GM21619 (cell line): ENCODE measurements at regions not wholly inside any gene's neighbourhood (a gene's known extent, or its start where the extent isn't known, plus 50 kb on each side); places are given as distances from the start of the nearest gene placed in this dataset.
A peak's percentile ranks its signal among the peaks of the same experiment; 100 is the strongest.

Source experiments
- ATAC-seq: cut with Tn5 transposase; IDR thresholded peaks from one replicate; pipeline ENCODE4 v1.9.1; 2021; ENCODE audit not compliant: unreplicated experiment

- ATAC-seq, result no peak
These were observed 442.3 kb upstream of the ZMIZ1 start for GRCh38 chr10:78626471-78626870.

DNA sequence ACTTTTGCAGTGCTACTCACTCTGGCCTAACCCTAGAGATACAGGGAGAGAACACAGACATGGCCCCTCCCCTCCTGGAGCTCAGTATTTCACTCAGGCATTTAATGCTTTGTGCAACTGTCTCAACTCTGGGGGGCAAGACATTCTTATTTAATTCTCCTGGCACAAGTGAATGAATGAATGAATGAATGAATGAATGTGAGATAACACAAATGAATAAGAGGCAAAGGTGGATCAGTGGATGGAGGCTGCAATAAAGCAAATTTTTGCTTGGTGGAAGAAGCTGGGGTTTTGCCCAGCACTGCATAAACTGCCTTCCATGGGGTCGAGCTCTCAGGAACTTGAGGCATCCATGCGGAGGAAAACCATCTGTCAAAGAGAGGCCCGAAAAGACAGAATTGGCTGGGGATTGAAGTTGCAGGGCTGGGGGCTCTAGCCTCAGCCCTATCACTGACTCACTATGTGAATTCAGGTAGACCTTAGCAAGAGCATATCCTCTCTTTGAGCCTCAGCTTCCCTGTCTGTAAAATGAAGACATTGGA, 441.4 kb upstream of the ZMIZ1 start:
- ATAC-seq, result no peak

GRCh38 chr10:78628976-78629375, 439.8 kb upstream of the ZMIZ1 start:
- no peak for ATAC-seq

DNA sequence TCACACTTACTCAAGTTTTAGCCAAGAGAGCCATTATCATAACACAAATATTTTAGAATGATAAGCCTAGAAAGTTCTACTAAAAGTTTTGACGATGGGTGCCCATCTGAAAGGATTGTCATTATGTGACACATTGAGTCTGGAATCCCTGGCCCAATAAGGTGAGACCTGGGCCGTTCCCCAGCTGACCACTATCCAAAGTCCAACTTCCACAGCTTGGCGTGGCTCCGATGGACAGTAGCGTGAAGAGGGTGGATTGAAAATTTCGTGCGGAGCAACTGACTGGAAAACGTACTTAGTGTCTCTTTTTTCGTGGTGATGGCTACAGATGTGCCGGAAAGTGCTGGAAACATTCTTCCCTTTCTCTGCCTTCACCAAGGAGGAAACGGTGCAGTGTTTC, 439.0 kb upstream of the ZMIZ1 start:
- ATAC-seq, result no peak

DNA sequence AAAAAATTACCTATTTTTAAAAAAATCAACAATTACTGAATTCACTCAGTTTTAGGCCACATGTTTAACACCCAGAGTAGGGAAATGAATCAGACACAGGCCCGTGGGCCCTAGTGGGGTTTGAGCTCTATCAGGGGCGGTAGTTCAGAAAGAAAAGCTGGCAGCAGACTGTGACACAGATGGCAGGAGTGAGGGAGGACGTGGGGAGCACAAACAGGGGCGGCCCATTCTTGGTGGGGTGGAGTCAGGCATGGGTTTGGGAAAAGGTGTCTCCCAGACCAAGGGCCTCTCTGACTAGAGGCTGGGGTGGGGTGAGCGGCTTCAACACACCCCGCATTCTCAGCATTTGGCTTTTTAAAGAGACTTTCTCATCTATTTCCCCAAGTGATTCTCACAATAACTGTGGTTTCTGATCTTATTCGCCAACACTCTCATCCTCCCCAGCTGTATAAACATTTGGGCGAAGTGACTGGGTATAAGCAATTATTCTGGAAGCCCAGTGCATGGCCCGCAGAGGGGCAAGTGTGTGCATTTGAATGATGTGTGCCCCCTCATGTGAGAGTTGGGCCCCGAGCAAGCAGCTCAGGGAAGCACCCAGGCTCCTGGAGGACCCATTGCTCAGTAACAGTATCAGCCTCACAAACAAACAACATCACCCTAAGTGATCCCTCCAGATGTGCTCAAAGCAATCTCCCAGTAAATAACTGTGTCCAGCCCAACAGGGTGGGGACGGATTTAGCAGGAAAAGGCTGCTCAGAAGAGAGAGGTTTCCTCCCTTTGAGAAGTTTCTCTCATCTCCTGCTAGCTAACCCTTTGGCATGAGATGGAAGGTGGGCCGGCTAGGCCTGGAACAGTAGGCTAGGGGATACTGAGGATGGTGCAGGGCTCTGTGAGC, 437.6 kb upstream of the ZMIZ1 start:
- ATAC-seq, result peak; percentile 60

DNA sequence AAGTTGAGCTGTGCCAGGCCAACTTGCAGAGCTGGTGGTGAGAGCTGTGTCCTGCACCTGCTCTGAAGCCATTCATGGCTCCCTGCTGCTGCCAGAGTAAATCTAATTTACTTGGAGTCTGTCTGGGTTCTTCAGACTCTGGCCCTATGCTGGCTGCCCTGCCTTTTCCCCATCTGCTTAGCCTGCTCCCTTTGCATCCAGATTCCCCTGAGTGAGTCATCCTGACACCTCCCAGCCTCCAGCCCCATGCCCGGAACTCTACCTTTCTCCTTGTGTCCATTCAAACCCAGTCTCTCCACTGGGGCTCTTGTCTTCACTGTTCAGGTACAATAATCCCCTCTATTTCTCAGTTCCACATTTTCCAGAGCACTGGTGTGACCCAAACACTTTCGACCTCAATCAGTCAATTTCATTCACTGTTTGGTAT, 434.4 kb upstream of the ZMIZ1 start:
- peak; percentile 46 for ATAC-seq

DNA sequence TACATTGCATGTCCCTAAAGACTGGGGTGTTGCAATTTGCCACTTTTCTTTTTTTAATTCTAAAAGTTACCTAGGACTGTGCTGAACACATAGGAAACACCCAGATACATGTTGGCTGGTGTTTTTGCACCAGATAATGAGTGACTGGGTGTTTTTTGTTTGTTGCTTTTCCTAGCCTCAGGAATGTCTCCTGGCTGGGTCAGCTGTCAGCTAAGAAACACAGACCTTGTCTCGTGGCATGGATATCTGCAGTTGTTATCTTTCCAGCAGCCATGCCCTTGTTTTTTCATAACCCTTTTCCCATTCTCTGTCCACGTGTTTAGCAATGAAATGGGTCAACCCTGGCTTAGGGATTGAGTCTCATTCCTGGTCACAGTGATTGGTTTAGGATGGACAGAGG, 433.9 kb upstream of the ZMIZ1 start:
- ATAC-seq, result no peak

DNA sequence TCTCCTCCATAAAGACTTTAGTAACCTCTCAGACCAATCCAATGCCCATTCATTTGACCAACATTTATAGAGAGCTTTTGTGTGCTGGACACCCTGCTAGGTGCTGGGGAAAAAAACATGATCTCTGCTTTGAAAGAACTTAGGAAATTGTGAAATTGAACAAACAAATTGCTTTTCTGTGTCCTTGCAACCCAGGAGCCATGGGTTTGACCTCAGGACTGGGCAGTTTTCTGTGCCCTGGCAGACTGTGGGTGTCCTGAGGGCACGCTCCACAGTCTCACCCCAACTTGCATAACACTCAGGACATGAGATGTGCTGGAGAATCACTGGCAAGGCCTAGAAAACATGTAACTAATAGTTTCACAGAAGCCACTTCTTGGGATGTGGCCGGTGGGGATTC, 429.1 kb upstream of the ZMIZ1 start:
- ATAC-seq, result no peak

DNA sequence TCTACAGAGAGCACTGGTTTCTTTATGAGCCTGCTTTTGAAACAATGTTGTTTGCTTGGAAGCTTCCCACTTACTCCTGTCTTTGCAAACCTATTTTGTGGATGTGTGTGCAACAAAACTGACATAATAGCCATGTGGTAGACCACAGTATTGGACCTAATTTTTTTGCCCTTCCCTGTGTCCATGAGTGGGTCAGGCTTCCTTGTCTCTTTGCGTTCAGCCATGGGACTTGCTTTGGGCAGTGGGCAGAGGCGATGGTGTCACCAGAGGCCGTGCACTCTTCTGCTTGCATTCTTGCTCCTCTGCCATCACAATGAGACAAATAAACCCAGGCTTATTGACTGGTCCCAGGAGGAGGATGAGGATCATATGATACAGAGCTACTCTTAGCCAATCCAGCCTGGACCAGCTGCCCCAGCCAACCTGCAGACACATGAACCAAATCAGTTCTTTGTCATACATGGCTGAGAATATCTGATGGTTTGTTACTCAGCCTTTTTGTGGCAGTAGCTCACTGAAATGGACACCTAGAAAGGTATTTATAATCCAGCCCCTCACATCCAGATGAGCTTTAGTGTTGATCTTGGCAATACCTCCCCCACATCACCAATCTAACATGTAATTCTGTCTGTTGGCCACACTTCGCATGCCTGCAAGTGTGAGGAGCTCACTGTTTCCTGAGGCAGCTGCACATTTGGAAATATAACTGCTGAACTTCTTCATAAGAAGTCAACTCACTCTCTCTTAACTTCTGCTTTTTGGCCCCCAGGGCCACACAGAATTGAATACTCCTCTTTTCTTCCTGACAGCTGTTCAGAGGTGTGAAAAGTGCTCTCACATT, 427.8 kb upstream of the ZMIZ1 start:
- no peak for ATAC-seq

DNA sequence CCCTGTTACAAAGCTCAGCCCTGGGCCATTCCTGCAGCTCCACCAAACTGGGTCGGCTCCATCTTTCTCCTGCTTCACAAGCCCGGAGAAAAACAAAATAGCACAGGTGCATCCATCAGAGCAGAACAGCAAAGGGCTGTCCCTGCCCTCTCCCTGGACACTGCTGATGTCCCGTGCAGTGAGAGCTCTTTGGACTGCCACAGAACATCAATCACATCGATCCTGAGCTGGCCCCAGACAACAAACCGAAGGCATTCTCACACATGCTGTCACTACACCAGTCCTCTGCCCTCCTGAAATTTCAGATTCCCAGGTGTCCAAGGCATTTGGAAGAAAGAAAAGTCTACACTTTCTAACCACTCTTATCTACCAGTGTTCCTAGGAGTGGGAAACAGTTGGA, 427.1 kb upstream of the ZMIZ1 start:
- ATAC-seq, result no peak

DNA sequence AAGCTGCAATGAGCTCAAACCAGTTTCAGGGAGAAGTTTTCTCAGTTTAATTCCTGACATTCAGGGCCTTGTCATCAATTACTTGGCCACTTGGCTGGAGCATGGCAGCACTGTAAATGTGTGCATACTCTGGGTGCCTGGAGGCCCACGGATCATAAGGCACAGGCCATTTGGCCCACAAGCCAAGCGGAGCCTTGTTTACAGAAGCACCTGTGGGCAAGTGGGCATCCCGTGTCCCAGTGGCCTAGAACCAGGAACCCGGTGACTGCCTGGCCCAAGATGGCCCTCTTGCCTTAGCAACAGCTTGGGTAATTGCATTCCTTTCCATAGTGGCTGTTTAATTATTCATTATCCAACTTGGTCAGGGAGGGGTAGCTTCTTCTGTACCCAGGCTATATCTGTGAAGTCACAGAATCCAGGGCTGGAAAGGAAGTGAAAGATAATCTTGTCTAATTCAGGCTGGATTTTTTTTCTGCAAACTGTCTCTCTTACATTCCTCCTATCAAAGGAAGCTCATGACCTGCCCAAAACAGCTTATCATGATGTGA, 426.4 kb upstream of the ZMIZ1 start:
- ATAC-seq, result no peak

- ATAC-seq, result no peak
These were observed 425.3 kb upstream of the ZMIZ1 start for GRCh38 chr10:78643513-78643912.

DNA sequence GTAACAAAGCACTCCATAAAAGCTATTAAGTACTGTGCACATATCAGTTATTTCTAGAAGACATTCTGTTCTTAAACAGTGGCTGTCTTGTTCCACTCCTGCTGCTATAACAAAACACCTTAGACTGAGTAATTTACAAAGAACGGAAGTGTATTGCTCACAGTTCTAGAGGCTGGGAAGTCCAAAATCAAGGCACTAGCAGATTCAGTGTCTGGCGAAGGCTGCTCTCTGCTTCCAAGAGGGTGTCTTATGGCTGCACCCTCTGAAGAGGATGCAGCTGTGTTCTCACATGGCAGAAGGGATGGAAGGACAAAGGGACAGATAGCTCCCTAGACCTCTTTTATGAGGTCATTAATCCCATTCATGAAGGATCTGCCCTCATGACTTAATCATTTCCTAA, 424.2 kb upstream of the ZMIZ1 start:
- no peak for ATAC-seq

GRCh38 chr10:78645169-78645686, 423.5 kb upstream of the ZMIZ1 start:
- ATAC-seq, result no peak

DNA sequence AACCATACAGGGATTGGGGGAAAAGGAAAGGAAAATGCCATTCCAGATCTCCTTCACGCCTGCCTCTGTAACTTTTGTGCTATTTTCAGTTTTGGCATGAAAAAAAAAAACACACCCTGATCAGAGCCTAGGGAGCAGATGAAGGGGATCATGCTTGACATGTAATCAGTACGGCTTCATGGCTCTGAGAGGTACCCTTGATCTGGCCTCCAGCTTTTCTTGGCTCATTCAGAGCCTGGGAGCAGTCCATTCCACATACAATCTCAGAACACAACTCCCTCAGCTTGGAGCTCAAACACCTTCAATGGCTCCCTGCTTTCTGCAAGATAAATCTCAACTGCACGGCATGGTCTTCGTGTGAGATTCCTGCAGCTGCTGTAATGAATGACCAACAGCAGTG, 422.8 kb upstream of the ZMIZ1 start:
- no peak for ATAC-seq

- ATAC-seq, result no peak
These were observed 420.4 kb upstream of the ZMIZ1 start for GRCh38 chr10:78648256-78648860.

DNA sequence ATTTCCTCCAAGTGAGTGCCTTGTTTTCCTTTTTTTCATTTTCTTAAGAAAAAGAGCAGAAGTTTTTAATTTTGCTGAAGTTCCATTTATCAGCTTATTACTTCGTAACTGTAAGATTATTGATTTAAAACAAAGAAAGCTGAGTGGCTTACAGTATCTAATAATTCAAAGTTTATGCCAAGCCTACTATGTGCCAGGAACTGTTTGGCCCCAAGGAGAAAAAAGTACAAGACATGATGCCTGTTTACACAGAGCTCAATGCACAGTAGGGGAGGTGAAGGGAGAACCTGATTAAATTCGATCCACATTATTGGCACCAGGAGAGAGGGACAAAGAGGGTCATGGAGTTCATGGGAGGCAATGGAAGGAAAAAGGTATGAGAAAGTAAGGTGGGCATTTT, 419.3 kb upstream of the ZMIZ1 start:
- ATAC-seq, result no peak

DNA sequence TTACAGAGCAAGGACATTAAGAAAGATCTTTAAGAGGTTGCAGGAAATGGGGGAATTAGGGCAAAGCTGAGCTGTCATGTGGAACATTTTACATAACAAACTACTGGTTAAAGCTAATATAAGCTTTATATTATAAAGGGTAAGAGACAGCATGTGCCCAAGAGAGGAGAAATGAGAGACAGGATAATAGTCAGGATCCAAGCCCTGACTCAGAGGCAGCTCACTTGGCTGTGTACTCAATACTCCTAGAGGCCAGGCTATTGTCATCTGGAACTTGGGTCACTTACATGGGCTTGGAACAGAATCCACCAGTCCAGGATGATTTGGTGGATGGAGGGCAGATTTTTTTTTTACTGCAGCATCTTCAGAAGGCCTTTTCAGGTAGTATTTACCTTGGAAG, 418.6 kb upstream of the ZMIZ1 start:
- ATAC-seq, result no peak

- ATAC-seq, result no peak
These were observed 417.5 kb upstream of the ZMIZ1 start for GRCh38 chr10:78651287-78651686.

GRCh38 chr10:78653555-78653954, 415.2 kb upstream of the ZMIZ1 start:
- ATAC-seq, result no peak

DNA sequence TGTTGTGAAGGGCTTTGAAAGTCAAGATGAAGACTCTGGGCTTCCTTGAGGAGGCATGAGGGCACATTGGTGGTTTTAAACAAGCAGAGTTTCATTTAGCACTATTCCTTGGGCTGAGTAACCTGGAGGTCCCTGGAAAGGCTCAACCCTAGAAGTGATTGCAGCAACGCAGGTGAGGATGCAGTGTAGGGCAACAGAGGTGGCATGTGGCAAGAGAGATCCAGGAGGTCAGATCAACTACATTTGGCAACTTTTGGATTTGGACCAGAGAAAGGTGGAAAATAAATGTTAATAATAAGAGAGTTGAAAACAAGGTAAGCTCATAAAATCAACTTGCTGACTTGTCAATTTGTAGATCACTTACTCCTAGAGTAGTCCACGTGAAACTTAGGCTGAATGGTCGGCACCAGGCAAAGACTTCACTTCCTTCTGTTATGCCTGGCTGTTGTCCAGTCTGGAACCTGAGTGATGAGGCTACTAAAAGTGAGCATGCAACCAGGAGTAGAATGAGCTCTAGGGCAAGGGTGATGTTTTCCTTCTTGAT, 414.6 kb upstream of the ZMIZ1 start:
- ATAC-seq, result no peak
